Body of pancreas (tissue), 4 donors: ENCODE measurements at regions not wholly inside any gene's neighbourhood (a gene's known extent, or its start where the extent isn't known, plus 50 kb on each side); places are given as distances from the start of the nearest gene placed in this dataset.

Experiments used
- ATAC-seq: fragments of 150-250 bp; one replicate; pipeline ENCODE4 v1.9.1; 2016
- DNase-seq, 4 donors: peaks; one replicate each; pipeline ENCODE4 v3.0.0-alpha.2; 2019
- H3K27ac ChIP-seq, 4 donors: fragments of 200-600 bp; sonication (generic); 1 replicate in 3 of 4; 2 replicates in 1 of 4; pipeline versions ENCODE4 v1.5.1 to v1.6.1; 2016 to 2019; ENCODE audit warnings: mild to moderate bottlenecking in 1 of 4, mixed read lengths in 1 of 4, moderate library complexity in 1 of 4
- H3K27me3 ChIP-seq, 2 donors: fragments of 200-600 bp; sonication (generic); one replicate each; pipeline ENCODE4 v1.6.0; 2016; ENCODE audit warnings: mild to moderate bottlenecking in 1 of 2
- H3K36me3 ChIP-seq, 2 donors: fragments of 200-600 bp; sonication (generic); replicated peaks in 1 of 2; 2 replicates each; pipeline ENCODE4 v1.5.1; 2016; ENCODE audit warnings: low read depth in 2 of 2; ENCODE audit not compliant: insufficient read depth in 1 of 2
- H3K4me1 ChIP-seq: fragments of 200-600 bp; sonication (generic); one replicate; pipeline ENCODE4 v1.6.0; 2016
- H3K4me3 ChIP-seq, 2 donors: fragments of 200-600 bp; sonication (generic); 1 replicate in 1 of 2; 2 replicates in 1 of 2; pipeline ENCODE4 v1.5.1; 2016 to 2019
- H3K9me3 ChIP-seq, 3 donors: fragments of 200-600 bp; sonication (generic); 1 replicate in 2 of 3; 2 replicates in 1 of 3; pipeline ENCODE4 v1.5.1; 2016
- CTCF ChIP-seq, 7 experiments: fragments of 450-650 bp in 4 of 7; fragments of 200-600 bp in 3 of 7; sonication (generic) in 3 of 7; IDR thresholded peaks; one replicate each; pipeline ENCODE4 v1.5.1; 2016 to 2019; ENCODE audit warnings: antibody characterized with exemption in 7 of 7
- POLR2A ChIP-seq, 3 donors: fragments of 450-650 bp; IDR thresholded peaks; one replicate each; pipeline ENCODE4 v1.6.1; 2016; ENCODE audit warnings: antibody characterized with exemption in 3 of 3, mild to moderate bottlenecking in 2 of 3
- WGBS, 2 donors: methylation state at CpG; one replicate each; pipeline ENCODE4 v1.1.5; 2017; 5-methylcytosine and 5-hydroxymethylcytosine counted together
- intact Hi-C: fragments of 100-400 bp; cut with DNase I; formaldehyde crosslinking; loops from one replicate; pipeline ENCODE4 v1.15.1; 2023

DNA sequence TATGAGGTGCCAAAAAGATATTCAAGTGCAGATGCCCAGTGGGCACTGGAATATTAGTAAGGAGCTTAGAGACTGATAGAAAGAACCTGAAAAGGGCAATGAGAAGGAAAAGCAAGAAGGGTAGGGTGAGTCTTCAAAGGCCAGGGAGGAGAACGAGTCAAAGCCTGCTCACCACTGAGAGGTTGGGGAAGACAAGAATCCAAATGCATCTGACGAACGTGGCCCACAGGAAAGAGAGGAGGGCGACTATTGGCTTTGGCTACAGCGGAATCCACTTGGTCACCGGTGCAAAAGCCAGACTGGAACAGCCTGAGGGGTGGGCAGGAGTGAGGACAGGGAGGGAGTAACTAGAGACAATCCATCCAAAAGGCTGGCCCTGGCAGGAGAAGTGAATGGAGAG, 216.7 kb upstream of the KLF14 start:
- no peak for ATAC-seq
- H3K27ac ChIP-seq, result no peak overlapping the region
- H3K4me1 ChIP-seq, result no peaks in the 10 kb centered on the region
- no peak overlapping the region for H3K4me3 ChIP-seq
- H3K36me3 ChIP-seq, result peaks cover 0 to 3% of the 10 kb centered on the region in 2 donors
- WGBS, 2 donors, result 90 to 94% methylated on average over 6 of the region's 6 CpGs
- H3K27me3 ChIP-seq, result no peaks in the 10 kb centered on the region
- no peak for DNase-seq
- TF ChIP-seq POLR2A (IDR thresholded peaks at IDR 0.05) (no peak), CTCF (IDR thresholded peaks at IDR 0.05) (no peak)
- no peaks in the 10 kb centered on the region for H3K9me3 ChIP-seq
- intact Hi-C loops, result no loop called here

GRCh38 chr7:130951303-130951975, 217.4 kb upstream of the KLF14 start:
- WGBS, 2 donors, result 82 to 92% methylated on average over 13 to 14 of the region's 14 CpGs
- H3K27ac ChIP-seq, result no peak overlapping the region
- H3K4me3 ChIP-seq, result no peak overlapping the region
- no peaks in the 10 kb centered on the region for H3K9me3 ChIP-seq
- no peak for TF ChIP-seq POLR2A (IDR thresholded peaks at IDR 0.05)
- no peak for TF ChIP-seq CTCF (IDR thresholded peaks at IDR 0.05)
- intact Hi-C loops, result no loop called here
- no peaks in the 10 kb centered on the region for H3K27me3 ChIP-seq
- no peak for DNase-seq
- no peaks in the 10 kb centered on the region for H3K4me1 ChIP-seq
- no peak for ATAC-seq
- H3K36me3 ChIP-seq, result peaks cover 0 to 3% of the 10 kb centered on the region in 2 donors

DNA sequence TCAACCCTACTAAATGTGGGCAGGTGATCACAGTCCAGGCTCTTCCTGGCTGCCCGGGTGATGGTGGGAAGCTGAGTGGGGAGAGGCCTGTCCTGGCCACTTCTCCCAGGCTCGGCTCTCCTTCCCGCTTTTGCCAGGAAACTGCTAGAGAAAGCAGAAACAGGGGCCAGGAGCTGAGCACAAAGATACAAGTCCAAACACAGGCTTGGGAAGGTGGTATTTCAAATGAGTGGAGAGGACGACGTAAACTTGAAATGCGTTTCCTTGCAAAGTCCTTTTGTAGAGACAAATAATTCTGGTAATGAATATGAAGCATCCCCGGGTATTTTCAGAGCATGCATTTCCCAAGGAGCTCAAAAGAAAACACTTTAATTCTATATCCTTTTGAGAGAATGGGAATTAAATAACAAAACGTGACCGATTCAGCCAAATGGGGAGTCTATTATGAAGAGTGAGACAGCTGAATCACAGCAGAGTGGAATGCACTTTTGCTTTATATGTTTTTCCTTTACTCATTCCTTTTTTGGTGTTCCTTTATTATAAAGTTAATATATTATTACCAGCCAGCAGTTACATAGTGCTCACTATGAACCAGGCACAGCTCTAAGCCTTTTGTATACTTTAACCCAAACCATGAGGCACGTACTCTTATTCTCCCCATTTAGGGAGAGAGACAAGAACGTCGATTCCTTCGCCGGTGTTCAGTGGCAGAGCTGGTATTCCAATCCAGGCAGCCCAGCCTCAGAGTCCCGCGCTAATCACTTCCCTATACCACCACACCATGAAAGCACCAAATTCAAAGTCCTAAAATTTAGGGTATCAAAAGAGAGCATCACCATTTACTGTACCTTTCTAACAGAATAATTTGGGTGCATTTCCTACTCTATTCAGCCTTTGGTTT, 218.2 kb upstream of the KLF14 start:
- TF ChIP-seq CTCF (IDR thresholded peaks at IDR 0.05) (no peak), POLR2A (IDR thresholded peaks at IDR 0.05) (no peak)
- Histone ChIP-seq H3K4me1 (no peaks in the 10 kb centered on the region), H3K27ac (no peak overlapping the region), H3K4me3 (no peak overlapping the region), H3K36me3 (peaks cover 0 to 3% of the 10 kb centered on the region in 2 donors), H3K9me3 (no peaks in the 10 kb centered on the region), H3K27me3 (no peaks in the 10 kb centered on the region)
- ATAC-seq, result no peak
- intact Hi-C loops, result no loop called here
- WGBS, 2 donors, result 85 to 92% methylated on average over 16 of the region's 16 CpGs
- DNase-seq, result no peak

GRCh38 chr7:130953196-130953595, 219.2 kb upstream of the KLF14 start:
- H3K27me3 ChIP-seq, result no peaks in the 10 kb centered on the region
- H3K36me3 ChIP-seq, result peaks cover 0 to 3% of the 10 kb centered on the region in 2 donors
- no peak overlapping the region for H3K27ac ChIP-seq
- TF ChIP-seq POLR2A (IDR thresholded peaks at IDR 0.05), result no peak
- TF ChIP-seq CTCF (IDR thresholded peaks at IDR 0.05), result no peak
- no peaks in the 10 kb centered on the region for H3K9me3 ChIP-seq
- ATAC-seq (no peak), DNase-seq (no peak)
- intact Hi-C loops, result no loop called here
- WGBS, 2 donors, result 82 to 89% methylated on average over 4 of the region's 4 CpGs
- H3K4me3 ChIP-seq, result no peak overlapping the region
- no peaks in the 10 kb centered on the region for H3K4me1 ChIP-seq
